SK-N-MC (cell line): ENCODE measurements at regions not wholly inside any gene's neighbourhood (a gene's known extent, or its start where the extent isn't known, plus 50 kb on each side); places are given as distances from the start of the nearest gene placed in this dataset.

ENCODE experiments used
- DNase-seq: peaks from one replicate; pipeline ENCODE4 v3.0.0-alpha.2; 2011; ENCODE audit warnings: low read depth, low spot score
- H3K27ac ChIP-seq: fragments of 200-600 bp; sonication (generic); 2 replicates; pipeline ENCODE4 v1.5.1; 2016; ENCODE audit warnings: mixed run types
- H3K36me3 ChIP-seq: fragments of 200-600 bp; sonication (generic); 2 replicates; pipeline ENCODE4 v1.6.1; 2017; ENCODE audit warnings: antibody characterized with exemption, low read length, mixed read lengths; ENCODE audit not compliant: insufficient read depth
- H3K4me3 ChIP-seq: fragments of 200-600 bp; sonication (generic); 2 replicates; pipeline ENCODE4 v1.5.1; 2016
- H3K9ac ChIP-seq: fragments of 200-600 bp; sonication (generic); 2 replicates; pipeline ENCODE4 v1.8.0; 2017; ENCODE audit warnings: mixed run types, mixed read lengths; ENCODE audit not compliant: insufficient read length
- H3K9me3 ChIP-seq: fragments of 200-600 bp; sonication (generic); 2 replicates; pipeline ENCODE4 v1.6.1; 2017; ENCODE audit warnings: low read depth, mild to moderate bottlenecking, antibody characterized with exemption, low read length, moderate library complexity, mixed read lengths
- EZH2 ChIP-seq: fragments of 200-600 bp; sonication (generic); IDR thresholded peaks from one replicate; pipeline ENCODE4 v1.6.1; 2017; ENCODE audit warnings: antibody characterized with exemption
- FOXP2 ChIP-seq: optimal IDR thresholded peaks from 2 replicates; pipeline ENCODE3; 2011; ENCODE audit warnings: mild to moderate bottlenecking, moderate library complexity; ENCODE audit not compliant: insufficient read depth; ENCODE audit errors: extremely low read length, control extremely low read depth
- POLR2AphosphoS5 ChIP-seq: IDR thresholded peaks from 2 replicates; pipeline ENCODE4 v1.6.1; 2012; ENCODE audit warnings: mild to moderate bottlenecking, low read depth, low read length, borderline replicate concordance

GRCh38 chr1:30250984-30251850 is 472.2 kb downstream of the MATN1 start:
- TF ChIP-seq EZH2 (no peak), POLR2AphosphoS5 (no peak), FOXP2 (no peak)
- DNase-seq: no peak
- Histone ChIP-seq H3K9ac (no peak overlapping the region), H3K4me3 (no peak overlapping the region), H3K36me3 (no peaks in the 10 kb centered on the region), H3K9me3 (no peaks in the 10 kb centered on the region), H3K27ac (peak overlapping the region; percentile 61)

- no peak overlapping the region for H3K4me3 ChIP-seq
- H3K9ac ChIP-seq: no peak overlapping the region
- no peaks in the 10 kb centered on the region for H3K36me3 ChIP-seq
- DNase-seq: no peak
- no peaks in the 10 kb centered on the region for H3K9me3 ChIP-seq
- no peak for TF ChIP-seq EZH2
- no peak for TF ChIP-seq FOXP2
- TF ChIP-seq POLR2AphosphoS5: no peak
- peak overlapping the region; percentile 61; the same call in 1 of the 2 replicates for H3K27ac ChIP-seq
Observed at GRCh38 chr1:30250338-30250983, 472.9 kb downstream of the MATN1 start.

GRCh38 chr1:30249446-30250337 is 473.7 kb downstream of the MATN1 start:
- Histone ChIP-seq H3K4me3 (no peak overlapping the region), H3K27ac (no peak overlapping the region), H3K9ac (no peak overlapping the region), H3K9me3 (no peaks in the 10 kb centered on the region), H3K36me3 (no peaks in the 10 kb centered on the region)
- TF ChIP-seq EZH2: no peak
- TF ChIP-seq FOXP2: no peak
- TF ChIP-seq POLR2AphosphoS5: no peak
- no peak for DNase-seq

- no peaks in the 10 kb centered on the region for H3K36me3 ChIP-seq
- no peaks in the 10 kb centered on the region for H3K9me3 ChIP-seq
- no peak overlapping the region for H3K4me3 ChIP-seq
- TF ChIP-seq POLR2AphosphoS5: no peak
- TF ChIP-seq EZH2: no peak
- no peak for TF ChIP-seq FOXP2
- H3K27ac ChIP-seq: no peak overlapping the region
- H3K9ac ChIP-seq: no peak overlapping the region
- no peak for DNase-seq
Observed at GRCh38 chr1:30248774-30249173, 474.6 kb downstream of the MATN1 start.

- H3K27ac ChIP-seq: no peak overlapping the region
- TF ChIP-seq EZH2 (no peak), FOXP2 (no peak), POLR2AphosphoS5 (no peak)
- no peak overlapping the region for H3K4me3 ChIP-seq
- no peaks in the 10 kb centered on the region for H3K9me3 ChIP-seq
- no peak overlapping the region for H3K9ac ChIP-seq
- no peak for DNase-seq
- no peaks in the 10 kb centered on the region for H3K36me3 ChIP-seq
Observed at GRCh38 chr1:30248373-30248772, 475.0 kb downstream of the MATN1 start.

- Histone ChIP-seq H3K9ac (no peak overlapping the region), H3K4me3 (no peak overlapping the region), H3K27ac (no peak overlapping the region), H3K9me3 (no peaks in the 10 kb centered on the region), H3K36me3 (no peaks in the 10 kb centered on the region)
- DNase-seq: no peak
- TF ChIP-seq FOXP2: no peak
- no peak for TF ChIP-seq EZH2
- no peak for TF ChIP-seq POLR2AphosphoS5
Observed at GRCh38 chr1:30244801-30245200, 478.6 kb downstream of the MATN1 start.

- H3K9me3 ChIP-seq: no peaks in the 10 kb centered on the region
- no peak overlapping the region for H3K27ac ChIP-seq
- no peak for TF ChIP-seq FOXP2
- TF ChIP-seq EZH2: no peak
- TF ChIP-seq POLR2AphosphoS5: no peak
- H3K9ac ChIP-seq: no peak overlapping the region
- no peaks in the 10 kb centered on the region for H3K36me3 ChIP-seq
- no peak overlapping the region for H3K4me3 ChIP-seq
- no peak for DNase-seq
Observed at GRCh38 chr1:30242722-30243457, 480.5 kb downstream of the MATN1 start.
